Smooth muscle cell of the brain vasculature (primary cell): ENCODE measurements at regions not wholly inside any gene's neighbourhood (a gene's known extent, or its start where the extent isn't known, plus 50 kb on each side); places are given as distances from the start of the nearest gene placed in this dataset.
"Not testable (repeated sequence)": the region's sequence is repeated elsewhere in the genome, so short reads cannot be mapped to it uniquely, and the experiment has no call there.

Experiments
- DNase-seq: peaks from one replicate; pipeline ENCODE4 v3.0.0-alpha.2; 2012; ENCODE audit warnings: low read depth, low spot score

DNA sequence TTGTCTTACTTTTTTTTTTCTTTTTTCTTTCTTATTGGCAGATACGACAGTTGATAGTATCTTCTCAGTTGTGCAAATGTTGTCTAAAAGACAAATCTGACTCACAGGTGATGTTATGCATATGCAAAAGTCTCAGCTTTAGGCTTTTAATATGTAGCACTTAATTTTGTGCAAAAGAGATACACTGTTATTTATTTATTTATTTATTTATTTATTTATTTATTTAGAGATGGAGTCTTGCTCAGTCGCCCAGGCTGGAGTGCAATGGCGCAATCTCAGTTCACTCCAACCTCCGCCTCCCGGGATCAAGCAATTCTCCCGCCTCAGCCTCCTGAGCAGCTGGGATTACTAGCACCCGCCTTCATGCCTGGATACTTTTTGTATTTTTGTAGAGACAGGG, 383.9 kb upstream of the PCDH9 start:
- no peak for DNase-seq

GRCh38 chr13:67588607-67589006, 358.5 kb upstream of the PCDH9 start:
- no peak for DNase-seq

DNA sequence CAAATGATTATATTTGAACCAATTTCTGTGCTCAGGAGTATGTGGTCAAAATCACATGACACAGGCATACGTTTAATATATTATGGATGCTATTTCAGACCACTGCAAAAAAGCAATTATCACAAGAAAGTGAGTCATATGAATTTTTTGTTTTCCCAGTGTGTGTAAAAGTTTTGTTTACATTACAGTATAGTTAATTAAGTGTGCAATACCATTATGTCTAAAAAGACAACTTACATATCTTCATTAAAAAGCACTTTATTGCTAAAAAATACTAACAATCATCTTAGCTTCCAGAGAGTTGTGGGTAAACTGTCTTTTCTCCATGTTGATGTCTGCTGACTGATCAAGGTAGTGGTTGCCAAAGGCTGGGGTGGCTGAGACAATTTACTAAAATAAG, 347.2 kb upstream of the PCDH9 start:
- DNase-seq: no peak

- DNase-seq: no peak
These were observed 344.4 kb upstream of the PCDH9 start for GRCh38 chr13:67574320-67575233.

GRCh38 chr13:67568205-67568604, 338.1 kb upstream of the PCDH9 start:
- DNase-seq: no peak

- no peak for DNase-seq
These were observed 327.6 kb upstream of the PCDH9 start for GRCh38 chr13:67557642-67558241.

- DNase-seq: no peak
These were observed 327.0 kb upstream of the PCDH9 start for GRCh38 chr13:67557118-67557517.

DNA sequence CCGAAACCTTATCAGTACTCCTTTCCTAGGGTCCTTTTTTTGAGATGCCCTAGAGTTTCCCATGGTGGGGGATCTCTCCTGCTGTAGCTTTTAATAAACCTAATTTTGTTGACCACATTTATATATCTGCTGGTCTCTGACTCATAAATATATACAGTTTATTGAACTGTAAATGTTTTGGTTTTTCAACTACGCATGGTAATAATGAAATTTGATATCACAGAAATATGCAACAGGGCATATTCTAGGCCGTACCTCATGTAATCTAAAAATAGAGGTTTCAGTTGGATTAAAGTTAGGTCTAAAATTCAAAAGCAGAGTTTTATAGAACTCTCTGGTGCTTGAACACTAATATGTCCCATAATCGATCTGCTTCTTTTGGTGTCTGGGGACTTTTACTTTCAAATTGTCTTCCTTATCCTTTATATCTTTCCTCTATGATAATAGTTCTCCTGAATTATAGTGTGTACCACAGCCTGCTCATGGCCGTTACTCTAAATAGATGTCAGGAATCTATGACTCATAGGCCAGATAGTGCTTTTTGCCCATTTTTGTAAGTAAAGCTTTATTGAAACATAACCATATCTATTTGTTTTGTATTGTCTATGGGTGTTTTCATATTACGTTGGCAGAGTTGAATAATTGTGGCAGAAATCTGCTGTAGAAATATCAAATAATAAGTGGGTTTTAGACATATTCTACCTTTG, 324.8 kb upstream of the PCDH9 start:
- DNase-seq: no peak

DNA sequence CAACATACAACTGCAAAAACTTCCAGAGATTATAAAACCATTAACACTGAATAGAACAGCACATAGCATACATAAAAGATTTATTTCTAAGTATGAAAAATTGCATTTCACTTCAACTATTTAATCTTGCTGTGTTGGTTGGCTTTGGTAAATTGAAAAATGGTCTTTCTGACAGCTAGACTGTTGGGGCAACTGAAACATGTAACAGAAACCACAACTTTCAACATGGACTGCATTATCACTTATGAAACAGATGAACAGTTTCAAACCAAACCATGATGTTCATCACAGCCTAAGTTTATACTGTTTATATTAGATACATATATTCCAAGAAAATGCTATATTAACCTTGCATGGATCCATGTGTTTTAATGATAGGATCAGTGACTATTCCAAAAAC, 324.1 kb upstream of the PCDH9 start:
- no peak for DNase-seq

DNA sequence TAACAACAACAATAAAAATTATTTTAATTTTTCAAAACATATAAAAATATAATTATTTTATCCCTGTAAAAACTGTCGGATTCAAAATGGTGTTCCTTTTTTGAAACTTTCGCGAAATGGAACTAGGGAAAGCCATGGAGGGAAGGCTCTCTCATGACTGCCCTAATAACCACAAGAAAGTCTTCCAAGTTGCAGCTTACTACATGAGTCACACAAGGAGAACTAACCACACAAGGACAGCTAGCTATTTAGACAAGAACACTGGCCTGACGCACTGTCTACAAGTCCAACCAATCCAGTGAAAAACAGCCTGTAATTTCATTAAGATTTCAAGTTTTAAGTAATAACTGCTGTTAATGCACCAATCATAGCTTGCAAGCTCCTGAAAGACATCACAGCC, 319.2 kb upstream of the PCDH9 start:
- DNase-seq: no peak

DNA sequence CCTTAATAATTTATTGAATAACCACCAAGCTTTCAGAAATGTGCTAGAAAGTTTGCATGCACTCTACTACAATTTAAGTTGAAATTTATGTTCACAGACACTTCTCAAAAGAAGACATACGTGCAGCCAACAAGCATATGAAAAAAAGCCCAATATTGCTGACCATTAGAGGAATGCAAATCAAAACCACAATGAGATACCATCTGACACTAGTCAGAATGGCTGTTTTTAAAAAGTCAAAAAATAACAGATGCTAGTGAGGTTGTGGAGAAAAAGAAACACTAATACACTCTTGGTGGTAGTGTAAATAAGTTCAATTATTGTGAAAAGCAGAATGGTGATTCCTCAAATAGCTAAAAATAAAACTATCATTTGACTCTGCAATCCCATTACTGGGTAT, 308.8 kb upstream of the PCDH9 start:
- DNase-seq: no peak

GRCh38 chr13:67520886-67521285, 290.8 kb upstream of the PCDH9 start:
- no peak for DNase-seq

- no peak for DNase-seq
These were observed 289.2 kb upstream of the PCDH9 start for GRCh38 chr13:67519356-67519755.

DNA sequence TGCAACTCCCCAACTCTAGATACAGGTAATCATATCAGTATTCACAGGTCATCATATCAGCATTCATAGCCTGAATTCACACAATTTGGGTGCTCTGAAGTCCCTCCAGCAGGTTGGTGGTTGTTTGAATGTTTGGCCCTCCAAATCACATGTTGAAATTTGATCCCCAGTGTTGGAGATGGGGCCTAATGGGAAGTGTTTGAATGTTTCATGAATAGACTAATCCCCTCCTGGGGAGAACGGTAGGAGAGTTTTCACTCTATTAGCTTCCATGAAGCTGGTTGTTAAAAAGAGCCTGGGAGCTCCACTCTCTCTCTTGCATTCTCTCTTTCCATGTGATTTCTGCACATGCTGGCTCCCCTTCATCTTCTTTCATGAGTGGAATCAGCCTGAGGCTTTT, 288.6 kb upstream of the PCDH9 start:
- DNase-seq: no peak

GRCh38 chr13:67515895-67516294, 285.8 kb upstream of the PCDH9 start:
- DNase-seq: peak; percentile 51

- no peak for DNase-seq
These were observed 278.9 kb upstream of the PCDH9 start for GRCh38 chr13:67509018-67509417.

DNA sequence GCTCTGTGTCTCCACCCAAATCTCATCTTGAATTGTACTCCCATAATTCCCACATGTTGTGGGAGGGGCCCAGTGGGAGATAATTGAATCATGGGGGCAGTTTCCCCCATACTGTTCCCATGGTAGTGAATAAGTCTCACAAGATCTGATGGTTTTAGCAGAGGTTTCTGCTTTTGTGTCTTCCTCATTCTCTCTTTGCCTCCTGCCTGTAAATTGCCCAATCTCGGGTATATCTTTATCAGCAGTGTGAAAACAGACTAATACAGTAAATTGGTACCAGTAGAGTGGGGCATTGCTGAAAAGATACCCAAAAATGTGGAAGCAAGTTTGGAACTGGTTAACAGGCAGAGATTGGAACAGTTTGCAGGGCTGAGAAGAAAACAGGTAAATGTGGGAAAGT, 278.1 kb upstream of the PCDH9 start:
- DNase-seq: not testable (repeated sequence)

DNA sequence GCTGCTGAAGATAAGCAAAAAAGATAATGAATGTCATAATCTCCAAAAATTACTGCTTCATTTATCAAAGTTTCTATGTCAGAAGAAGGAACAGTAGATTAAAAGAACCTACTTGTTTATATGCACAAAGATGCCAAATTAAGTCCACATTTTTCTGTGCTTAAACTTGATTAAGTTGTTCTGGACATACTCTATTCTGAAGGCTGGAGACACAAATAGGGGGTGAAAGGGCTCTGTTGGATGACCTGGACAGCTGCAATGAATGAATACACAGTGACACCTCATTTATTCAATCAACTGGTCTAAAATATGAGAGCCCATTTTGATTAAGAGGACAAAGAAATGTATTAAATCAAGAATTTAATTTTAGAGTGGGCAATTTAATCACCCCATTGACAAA, 276.3 kb upstream of the PCDH9 start:
- no peak for DNase-seq

- no peak for DNase-seq
These were observed 275.2 kb upstream of the PCDH9 start for GRCh38 chr13:67505376-67505775.

DNA sequence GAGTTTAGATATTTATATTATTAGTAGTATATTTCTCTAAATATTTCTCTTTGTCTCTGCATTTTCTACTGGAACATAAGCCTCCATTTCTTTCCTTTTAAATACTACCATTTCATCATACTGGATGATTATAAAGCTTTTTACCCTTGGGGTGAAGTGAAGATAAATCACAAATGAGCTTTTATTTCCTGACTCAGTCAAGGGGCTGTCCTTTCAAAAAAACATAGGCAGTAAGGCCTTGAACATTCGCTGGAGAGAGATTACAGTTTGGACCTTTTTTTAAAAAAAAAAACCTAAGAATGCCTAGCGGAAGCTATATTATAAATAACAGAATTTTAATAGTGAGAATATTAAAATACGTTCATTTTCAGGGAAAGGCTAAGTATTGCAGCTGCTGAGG, 268.8 kb upstream of the PCDH9 start:
- no peak for DNase-seq

- no peak for DNase-seq
These were observed 263.7 kb upstream of the PCDH9 start for GRCh38 chr13:67493835-67494234.

- no peak for DNase-seq
These were observed 258.9 kb upstream of the PCDH9 start for GRCh38 chr13:67489016-67489415.

GRCh38 chr13:67481445-67481844, 251.3 kb upstream of the PCDH9 start:
- no peak for DNase-seq
